GM12878 (cell line): ENCODE measurements at regions not wholly inside any gene's neighbourhood (a gene's known extent, or its start where the extent isn't known, plus 50 kb on each side); places are given as distances from the start of the nearest gene placed in this dataset.

Experiments used
- ATAC-seq: fragments of 200-7000 bp; cut with Tn5 transposase; 3 replicates; pipeline ENCODE4 v1.9.1; 2020; ENCODE audit warnings: mild to moderate bottlenecking, moderate library complexity
- BruUV-seq: library from RNA; stranded (reverse); fragments of 400-500 nt; replicated peaks from 2 replicates; lab custom pipeline; 2021; lab: Mats Ljungman, UMichigan
- CTCF ChIA-PET: fragments of 300-600 bp; sonication (Branson Sonifier 250); formaldehyde crosslinking; extraction: SDS; loops from one replicate; lab custom pipeline; 2021; ENCODE audit warnings: inconsistent platforms; lab: Yijun Ruan, JAX
- POLR2A ChIA-PET: fragments of 350-600 bp; formaldehyde crosslinking; extraction: SDS; loops from one replicate; lab custom pipeline; 2021; ENCODE audit warnings: inconsistent platforms; lab: Charles Lee
- RAD21 ChIA-PET: fragments of 300-600 bp; sonication (Branson Sonifier 250); formaldehyde crosslinking; loops from one replicate; lab custom pipeline; 2023; ENCODE audit warnings: antibody characterized with exemption; ENCODE audit not compliant: unreplicated experiment; lab: Charles Lee
- SMC1A ChIA-PET: fragments of 300-600 bp; sonication (Branson Sonifier 250); formaldehyde crosslinking; loops from one replicate; lab custom pipeline; 2023; ENCODE audit not compliant: unreplicated experiment, uncharacterized antibody; lab: Charles Lee
- DNase-seq: peaks from one replicate; pipeline ENCODE4 v3.0.0-alpha.2; 2011; ENCODE audit warnings: low read depth, low spot score
- FAIRE-seq: peaks from 3 replicates; lab custom pipeline; 2011; peaks lifted over from hg19 to GRCh38; lab: Jason Lieb, UNC
- H2AFZ ChIP-seq: 2 replicates; pipeline ENCODE4 v1.6.0; 2011; ENCODE audit warnings: low read depth, low read length, control low read depth; ENCODE audit not compliant: control insufficient read depth
- H3K27ac ChIP-seq: 2 replicates; pipeline ENCODE4 v1.5.1; 2011; ENCODE audit warnings: control low read depth; ENCODE audit not compliant: control insufficient read depth, insufficient read depth
- H3K27me3 ChIP-seq, 2 experiments: replicated peaks in 1 of 2; 2 replicates each; pipeline versions ENCODE4 v1.6.0 to v1.6.1; 2011; ENCODE audit warnings: low read length in 1 of 2; ENCODE audit not compliant: control insufficient read depth in 2 of 2, insufficient read depth in 2 of 2
- H3K36me3 ChIP-seq, 2 experiments: 2 replicates each; pipeline ENCODE4 v1.5.1; 2011; ENCODE audit warnings: low read length in 1 of 2; ENCODE audit not compliant: control insufficient read depth in 2 of 2, insufficient read depth in 2 of 2
- H3K4me1 ChIP-seq: 2 replicates; pipeline ENCODE4 v1.6.1; 2011; ENCODE audit warnings: mild to moderate bottlenecking, low read length, moderate library complexity, mixed read lengths; ENCODE audit not compliant: control insufficient read depth, insufficient read depth
- H3K4me2 ChIP-seq: 2 replicates; pipeline ENCODE4 v1.6.0; 2011; ENCODE audit warnings: control low read depth; ENCODE audit not compliant: control insufficient read depth, insufficient read depth
- H3K4me3 ChIP-seq: fragments of 200-600 bp; sonication (generic); 2 replicates; pipeline ENCODE4 v1.5.1; 2016
- H3K79me2 ChIP-seq: 2 replicates; pipeline ENCODE4 v1.6.0; 2011; ENCODE audit warnings: low read length; ENCODE audit not compliant: control insufficient read depth, insufficient read depth
- H3K9ac ChIP-seq: 2 replicates; pipeline ENCODE4 v1.8.0; 2011; ENCODE audit warnings: low read length, control low read depth, mixed read lengths; ENCODE audit not compliant: control insufficient read depth, insufficient read depth
- H3K9me3 ChIP-seq: replicated peaks from 3 replicates; pipeline ENCODE4 v1.5.1; 2011; ENCODE audit warnings: mild to moderate bottlenecking, low read length; ENCODE audit not compliant: control insufficient read depth, insufficient read depth
- H4K20me1 ChIP-seq: 2 replicates; pipeline ENCODE4 v1.6.0; 2011; ENCODE audit not compliant: control insufficient read depth, insufficient read depth
- BRCA1 ChIP-seq: IDR thresholded peaks from 2 replicates; pipeline ENCODE4 v1.6.1; 2011; ENCODE audit warnings: low read depth, low read length, improper control_type of control experiment
- JUNB ChIP-seq: IDR thresholded peaks from 2 replicates; pipeline ENCODE4 v1.6.1; 2016; ENCODE audit warnings: antibody characterized with exemption, mild to moderate bottlenecking
- NFIC ChIP-seq: IDR thresholded peaks from 2 replicates; pipeline ENCODE4 v1.6.1; 2012; ENCODE audit warnings: low read depth, mild to moderate bottlenecking, inconsistent platforms, low read length, moderate library complexity
- NFXL1 ChIP-seq: fragments of 450-650 bp; IDR thresholded peaks from 2 replicates; pipeline ENCODE4 v1.6.1; 2017; ENCODE audit warnings: antibody characterized with exemption, mild to moderate bottlenecking, borderline replicate concordance
- RUNX3 ChIP-seq: IDR thresholded peaks from 2 replicates; pipeline ENCODE4 v1.6.1; 2012; ENCODE audit warnings: low read length, inconsistent platforms
- WGBS: methylation state at CpG from one replicate; pipeline ENCODE4 v1.1.6; 2016; ENCODE audit warnings: low lambda C conversion rate; ENCODE audit not compliant: insufficient replicate concordance, insufficient coverage; ENCODE audit errors: missing lambda C conversion rate; 5-methylcytosine and 5-hydroxymethylcytosine counted together
- in situ Hi-C: fragments of 300-500 bp; cut with MboI; formaldehyde crosslinking; loops from 9 replicates; pipeline ENCODE4 v1.14.3; 2018; ENCODE audit warnings: mixed read lengths
- intact Hi-C: fragments of 100-400 bp; cut with micrococcal nuclease; formaldehyde crosslinking; loops from one replicate; pipeline ENCODE4 v1.14.2; 2022; ENCODE audit not compliant: unreplicated experiment

- TF ChIP-seq NFIC (0 out of 2 replicates have a peak, but pooled peaks have one; percentile 10), NFXL1 (no peak)
- TF ChIP-seq, all 136 proteins: peak for 1
- no TSS peak for BruUV-seq
- Histone ChIP-seq H3K27me3 (no peaks in the 10 kb centered on the region), H3K79me2 (no peaks in the 10 kb centered on the region), H3K27ac (no peak overlapping the region), H2AFZ (no peak overlapping the region), H3K36me3 (no peaks in the 10 kb centered on the region), H3K4me1 (no peaks in the 10 kb centered on the region), H3K4me3 (no peak overlapping the region), H3K4me2 (no peak overlapping the region), H4K20me1 (no peaks in the 10 kb centered on the region), H3K9me3 (no peaks in the 10 kb centered on the region), H3K9ac (no peak overlapping the region)
- POLR2A ChIA-PET = no interaction called here
- ATAC-seq (no peak), FAIRE-seq (no peak), DNase-seq (no peak)
- CTCF ChIA-PET = no interaction called here
- intact Hi-C loops = no loop called here
- SMC1A ChIA-PET = interaction anchor here (0.6 kb wide), 1 partner anchor 27 kb away, joined by 3 read pairs; no protein-coding TSS in a partner anchor
- RAD21 ChIA-PET = no interaction called here
- WGBS = 0% methylated on average over 1 of the region's 1 CpG
- in situ Hi-C loops = no loop called here
These were observed 454.6 kb upstream of the SORCS1 start for GRCh38 chr10:107619139-107619538.

GRCh38 chr10:107618504-107618994 lies 454.0 kb upstream of the SORCS1 start:
- no peak overlapping the region for H3K9ac ChIP-seq
- CTCF ChIA-PET = no interaction called here
- H3K79me2 ChIP-seq = no peaks in the 10 kb centered on the region
- H3K9me3 ChIP-seq = no peaks in the 10 kb centered on the region
- SMC1A ChIA-PET = no interaction called here
- TF ChIP-seq BRCA1 (no peak), NFIC (peak; percentile 51; the same call in 1 of the 2 replicates), JUNB (peak; percentile 64), RUNX3 (peak; percentile 43; the same call in 1 of the 2 replicates)
- DNase-seq = no peak
- POLR2A ChIA-PET = no interaction called here
- in situ Hi-C loops (no loop called here), intact Hi-C loops (no loop called here)
- RAD21 ChIA-PET = no interaction called here
- no peaks in the 10 kb centered on the region for H4K20me1 ChIP-seq
- H3K27me3 ChIP-seq = no peaks in the 10 kb centered on the region
- 0% methylated on average over 1 of the region's 1 CpG for WGBS
- peak; percentile 54 for FAIRE-seq
- H3K4me2 ChIP-seq = no peak overlapping the region
- H3K36me3 ChIP-seq = no peaks in the 10 kb centered on the region
- no peak overlapping the region for H3K27ac ChIP-seq
- H2AFZ ChIP-seq = no peak overlapping the region
- H3K4me1 ChIP-seq = no peaks in the 10 kb centered on the region
- no peak overlapping the region for H3K4me3 ChIP-seq
- BruUV-seq = no TSS peak
- ATAC-seq = peak; percentile 56
